ENCODE measurements at regions not wholly inside any gene's neighbourhood (a gene's known extent, or its start where the extent isn't known, plus 50 kb on each side); places are given as distances from the start of the nearest gene placed in this dataset.

GRCh38 chr6:169155481-169155880 lies 98.2 kb downstream of the THBS2 start:
- no peaks in the 10 kb centered on the region for H3K9me3 ChIP-seq (ENCODE audit: insufficient read depth, low read depth)
- CTCF ChIA-PET, result no interaction called here
- H3K4me3 ChIP-seq, result no peak overlapping the region
- BruUV-seq (replicated peaks), result no TSS peak
- no peak for TF ChIP-seq CTCF (conservative IDR thresholded peaks at IDR 0.05)
- no peak for TF ChIP-seq EZH2 (IDR thresholded peaks at IDR 0.05; ENCODE audit: low read depth)
- no peak overlapping the region for H3K27ac ChIP-seq
- H3K36me3 ChIP-seq (ENCODE audit: low read depth), result no peaks in the 10 kb centered on the region
- H4K20me1 ChIP-seq (ENCODE audit: insufficient read depth), result no peaks in the 10 kb centered on the region
- no peaks in the 10 kb centered on the region for H3F3A ChIP-seq (ENCODE audit: insufficient read depth, low read depth)
- H2AFZ ChIP-seq, result no peak overlapping the region
- POLR2A ChIA-PET (ENCODE audit: unreplicated experiment), result no interaction called here
- peaks cover 70% of the 10 kb centered on the region for H3K27me3 ChIP-seq (ENCODE audit: insufficient read depth, low read depth)
- H3K9me2 ChIP-seq (ENCODE audit: insufficient read depth), result no peaks in the 10 kb centered on the region
- intact Hi-C loops (cut with micrococcal nuclease; ENCODE audit: unreplicated experiment), result no loop called here
- no peaks in the 10 kb centered on the region for H3K4me1 ChIP-seq (replicated peaks; ENCODE audit: insufficient read depth)
- no peak for DNase-seq
- no peaks in the 10 kb centered on the region for H3K79me2 ChIP-seq (ENCODE audit: low read depth)
- H3K4me2 ChIP-seq, result no peak overlapping the region

GRCh38 chr6:169153401-169153800 lies 100.2 kb downstream of the THBS2 start:
- CTCF ChIA-PET, result no interaction called here
- H3K36me3 ChIP-seq (ENCODE audit: low read depth), result no peaks in the 10 kb centered on the region
- no TSS peak for BruUV-seq (replicated peaks)

GRCh38 chr6:169146521-169146920 lies 107.1 kb downstream of the THBS2 start:
- Histone ChIP-seq H2AFZ (no peak overlapping the region), H3K4me2 (no peak overlapping the region), H3K4me1 (replicated peaks; ENCODE audit: insufficient read depth) (no peaks in the 10 kb centered on the region), H3K36me3 (ENCODE audit: low read depth) (no peaks in the 10 kb centered on the region), H3K9me3 (ENCODE audit: insufficient read depth, low read depth) (no peaks in the 10 kb centered on the region), H3K9me2 (ENCODE audit: insufficient read depth) (no peaks in the 10 kb centered on the region), H3F3A (ENCODE audit: insufficient read depth, low read depth) (no peaks in the 10 kb centered on the region), H3K4me3 (no peak overlapping the region), H4K20me1 (ENCODE audit: insufficient read depth) (no peaks in the 10 kb centered on the region), H3K27ac (no peak overlapping the region), H3K79me2 (ENCODE audit: low read depth) (no peaks in the 10 kb centered on the region), H3K27me3 (ENCODE audit: insufficient read depth, low read depth) (peaks cover 46% of the 10 kb centered on the region)
- intact Hi-C loops (cut with micrococcal nuclease; ENCODE audit: unreplicated experiment), result no loop called here
- ChIA-PET POLR2A (ENCODE audit: unreplicated experiment) (no interaction called here), CTCF (no interaction called here)
- no peak for TF ChIP-seq CTCF (conservative IDR thresholded peaks at IDR 0.05)
- TF ChIP-seq EZH2 (IDR thresholded peaks at IDR 0.05; ENCODE audit: low read depth), result no peak
- BruUV-seq (replicated peaks), result no TSS peak
- no peak for DNase-seq

More at GRCh38 chr6:169153401-169153800, 100.2 kb downstream of the THBS2 start:
- H3K9me2 ChIP-seq (ENCODE audit: insufficient read depth), result no peaks in the 10 kb centered on the region
- no peak overlapping the region for H2AFZ ChIP-seq
- no peak overlapping the region for H3K4me3 ChIP-seq
- H3K79me2 ChIP-seq (ENCODE audit: low read depth), result no peaks in the 10 kb centered on the region
- no peak for TF ChIP-seq CTCF (conservative IDR thresholded peaks at IDR 0.05)
- TF ChIP-seq EZH2 (IDR thresholded peaks at IDR 0.05; ENCODE audit: low read depth), result no peak
- no peaks in the 10 kb centered on the region for H3K4me1 ChIP-seq (replicated peaks; ENCODE audit: insufficient read depth)
- no peak overlapping the region for H3K4me2 ChIP-seq
- no peak overlapping the region for H3K27ac ChIP-seq
- no peaks in the 10 kb centered on the region for H3F3A ChIP-seq (ENCODE audit: insufficient read depth, low read depth)
- no peaks in the 10 kb centered on the region for H3K9me3 ChIP-seq (ENCODE audit: insufficient read depth, low read depth)
- POLR2A ChIA-PET (ENCODE audit: unreplicated experiment), result no interaction called here
- no peaks in the 10 kb centered on the region for H4K20me1 ChIP-seq (ENCODE audit: insufficient read depth)
- DNase-seq, result no peak
- intact Hi-C loops (cut with micrococcal nuclease; ENCODE audit: unreplicated experiment), result no loop called here
- H3K27me3 ChIP-seq (ENCODE audit: insufficient read depth, low read depth), result peaks cover 49% of the 10 kb centered on the region
